GM18867 (cell line): ENCODE measurements at regions not wholly inside any gene's neighbourhood (a gene's known extent, or its start where the extent isn't known, plus 50 kb on each side); places are given as distances from the start of the nearest gene placed in this dataset.

Experiments
- ATAC-seq: cut with Tn5 transposase; IDR thresholded peaks from one replicate; pipeline ENCODE4 v1.9.1; 2021; ENCODE audit warnings: mild to moderate bottlenecking, moderate library complexity; ENCODE audit not compliant: unreplicated experiment

- ATAC-seq: no peak
These were observed 232.0 kb upstream of the PCDH15 start for GRCh38 chr10:55033061-55033460.

- ATAC-seq: no peak
These were observed 223.7 kb upstream of the PCDH15 start for GRCh38 chr10:55024713-55025112.

DNA sequence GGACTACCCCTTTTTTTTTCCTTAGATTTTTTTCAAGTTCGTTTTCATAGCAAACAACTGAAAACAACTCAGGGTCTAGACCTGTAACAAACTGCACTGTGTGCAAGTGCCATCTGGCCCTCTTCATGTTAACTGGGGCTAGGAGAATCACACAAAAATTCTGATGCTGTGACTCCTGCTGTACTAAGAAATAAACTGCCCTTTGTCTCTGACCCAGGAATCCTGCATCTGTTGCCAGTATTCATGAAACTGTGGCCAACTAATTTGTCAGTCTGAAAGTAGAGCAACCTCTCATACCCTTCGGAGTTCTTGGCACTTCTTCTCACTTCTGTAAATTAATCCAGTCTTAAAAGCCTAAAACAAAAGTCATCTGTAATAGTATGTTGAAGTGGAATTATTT lies 218.4 kb upstream of the PCDH15 start:
- no peak for ATAC-seq

GRCh38 chr10:55013318-55013717 lies 212.3 kb upstream of the PCDH15 start:
- no peak for ATAC-seq

- ATAC-seq: no peak
These were observed 201.4 kb upstream of the PCDH15 start for GRCh38 chr10:55002420-55002819.

- ATAC-seq: no peak
These were observed 200.4 kb upstream of the PCDH15 start for GRCh38 chr10:55001422-55001821.

DNA sequence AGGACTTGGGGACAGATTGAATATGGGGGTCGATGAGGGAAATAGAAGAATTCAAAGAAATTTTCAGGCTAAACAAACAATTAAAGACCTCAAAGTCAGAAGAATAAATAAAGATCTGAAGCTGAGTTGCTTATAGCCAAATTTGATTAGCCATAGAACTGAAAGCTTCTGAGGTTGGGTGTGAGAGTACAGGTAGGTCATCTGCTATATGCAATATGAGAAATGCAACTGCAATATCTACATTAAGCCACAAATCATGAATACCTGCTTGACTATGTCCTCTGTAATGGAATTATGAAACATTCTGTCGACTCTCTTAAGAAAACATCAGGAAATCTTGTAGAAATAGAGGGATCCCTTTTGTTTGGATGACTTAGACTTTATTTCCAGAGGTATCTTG lies 192.1 kb upstream of the PCDH15 start:
- ATAC-seq: no peak

GRCh38 chr10:54985732-54986131 lies 184.7 kb upstream of the PCDH15 start:
- peak; percentile 59 for ATAC-seq

DNA sequence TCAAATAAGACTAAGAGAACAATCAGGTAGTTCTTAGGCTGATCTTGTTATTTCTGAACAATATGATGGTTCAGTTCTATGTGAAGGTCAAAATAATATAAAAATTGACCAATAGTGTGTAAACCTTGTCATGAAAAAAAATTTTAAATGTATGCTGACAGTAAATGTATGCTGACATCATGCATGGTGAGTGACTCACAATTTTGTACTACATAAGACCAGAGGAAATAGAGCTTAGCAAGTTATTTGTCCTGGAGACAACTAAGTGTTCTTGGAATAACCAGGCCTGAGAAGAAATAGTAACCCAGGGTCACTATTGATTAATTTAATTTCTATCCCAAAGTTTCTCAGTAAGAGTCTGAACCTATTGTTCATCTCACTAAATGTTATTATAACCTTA lies 182.2 kb upstream of the PCDH15 start:
- no peak for ATAC-seq

DNA sequence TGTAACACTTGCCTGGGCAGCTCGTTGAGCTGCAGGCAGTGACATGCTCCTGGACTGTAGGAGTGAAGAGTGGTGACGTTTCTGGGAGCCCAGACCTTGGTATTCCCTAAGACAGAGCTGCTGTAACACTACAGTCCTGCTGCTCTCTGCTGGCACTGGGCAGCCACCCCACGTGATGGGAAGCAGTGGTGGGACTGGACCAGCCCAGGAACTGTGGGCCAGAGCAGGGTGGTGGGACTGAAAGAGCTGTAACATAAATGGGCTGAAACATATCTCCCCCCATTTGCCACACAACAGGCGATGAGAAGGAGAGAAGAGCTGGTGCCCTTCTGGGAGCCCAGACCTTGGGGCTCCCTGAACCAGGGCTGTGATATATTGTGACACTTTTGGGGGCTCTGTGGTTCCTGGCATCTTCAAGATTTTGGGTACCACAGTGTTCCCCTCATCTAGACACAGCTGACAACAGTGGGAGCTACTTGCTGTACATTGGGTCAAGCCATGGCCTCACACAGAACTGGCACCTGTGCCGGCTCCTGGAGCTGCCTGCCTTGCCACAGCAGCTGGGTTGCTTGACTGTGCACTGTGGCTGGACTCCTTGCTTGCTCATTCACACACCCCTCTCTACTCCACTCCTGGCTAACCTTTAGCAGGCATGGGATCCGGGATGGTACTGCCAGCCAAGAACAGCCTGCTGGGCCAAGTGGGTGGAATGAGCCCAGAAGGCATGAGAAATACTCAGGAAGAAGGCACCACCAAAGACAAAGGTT lies 161.3 kb upstream of the PCDH15 start:
- no peak for ATAC-seq

DNA sequence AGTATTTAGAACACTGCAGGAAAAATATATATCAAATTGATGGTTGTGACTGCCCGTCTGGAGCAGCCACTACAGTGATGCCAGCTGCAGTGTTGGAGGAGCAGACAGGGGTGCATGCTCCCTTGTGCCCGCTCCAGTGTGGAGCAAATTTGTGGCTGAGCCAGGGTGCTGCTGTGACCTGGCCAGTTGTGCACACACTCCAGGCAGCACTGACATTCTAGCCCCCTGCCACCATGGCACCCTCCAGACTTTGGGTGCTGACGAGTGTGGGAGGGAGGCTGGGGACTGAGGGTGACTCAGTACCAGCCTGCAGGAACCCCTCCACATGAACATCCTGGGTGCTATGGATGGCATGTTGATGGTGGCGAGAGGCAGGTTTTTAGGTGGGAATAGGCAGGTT lies 160.0 kb upstream of the PCDH15 start:
- no peak for ATAC-seq

- ATAC-seq: no peak
These were observed 157.8 kb upstream of the PCDH15 start for GRCh38 chr10:54958844-54959243.

DNA sequence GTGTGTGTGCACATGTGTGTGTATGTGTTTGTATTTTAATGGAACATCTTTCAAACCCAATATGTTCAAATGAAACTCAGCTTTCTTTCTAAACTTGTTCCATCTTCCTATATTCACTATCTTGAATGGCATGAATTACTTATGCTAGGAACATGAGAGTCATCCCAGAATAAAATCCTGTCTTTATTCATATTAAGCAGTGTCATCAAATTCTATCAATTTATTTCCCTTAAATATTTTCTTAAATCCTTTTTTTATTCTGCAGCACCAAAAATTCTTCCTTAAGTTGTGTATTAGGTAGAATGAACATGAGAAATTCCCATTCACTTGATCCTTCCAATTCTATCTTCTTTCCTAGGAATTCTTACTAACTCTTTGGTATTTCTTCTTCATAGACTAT lies 146.6 kb upstream of the PCDH15 start:
- no peak for ATAC-seq

DNA sequence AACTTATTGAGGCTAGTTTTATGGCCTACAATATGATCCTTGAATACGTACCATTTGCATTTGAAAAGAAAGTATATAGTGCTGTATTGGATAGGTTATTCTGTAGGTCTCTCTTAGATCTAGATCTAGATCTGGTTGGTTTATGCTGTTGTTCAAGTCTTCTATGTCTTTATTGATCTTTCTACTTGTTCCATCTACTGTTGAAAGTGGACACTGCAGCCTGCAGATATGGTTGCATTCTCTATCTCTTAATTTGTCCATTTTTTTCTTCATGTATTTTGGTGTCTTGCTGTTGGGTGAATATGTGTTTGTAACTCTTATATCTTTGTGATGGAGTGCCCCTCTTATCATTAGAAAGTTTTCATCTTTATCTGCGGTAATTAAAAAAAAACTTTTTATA lies 139.4 kb upstream of the PCDH15 start:
- peak; percentile 62 for ATAC-seq

GRCh38 chr10:54914049-54914448 lies 113.0 kb upstream of the PCDH15 start:
- ATAC-seq: no peak

DNA sequence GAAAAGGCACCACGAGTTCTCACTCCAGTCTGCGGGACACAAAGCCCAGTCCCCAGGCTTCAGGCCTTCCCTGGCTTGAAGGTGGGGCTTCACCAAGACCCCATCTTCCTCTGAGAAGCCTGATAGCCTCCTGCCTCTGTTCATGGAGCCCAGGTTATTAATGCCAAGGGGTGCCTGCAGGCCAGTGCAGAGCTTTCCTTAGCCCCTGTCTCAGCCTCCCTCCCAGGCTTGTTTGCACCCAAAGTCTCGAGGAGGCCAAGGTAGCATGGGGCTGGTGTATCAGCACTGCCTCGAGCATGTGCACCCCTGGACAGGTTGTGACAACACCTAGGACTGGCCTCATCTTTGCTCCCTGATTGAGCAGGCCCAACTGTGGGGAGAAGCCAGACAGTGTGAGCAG lies 108.1 kb upstream of the PCDH15 start:
- ATAC-seq: no peak

GRCh38 chr10:54908019-54908418 lies 107.0 kb upstream of the PCDH15 start:
- ATAC-seq: no peak

DNA sequence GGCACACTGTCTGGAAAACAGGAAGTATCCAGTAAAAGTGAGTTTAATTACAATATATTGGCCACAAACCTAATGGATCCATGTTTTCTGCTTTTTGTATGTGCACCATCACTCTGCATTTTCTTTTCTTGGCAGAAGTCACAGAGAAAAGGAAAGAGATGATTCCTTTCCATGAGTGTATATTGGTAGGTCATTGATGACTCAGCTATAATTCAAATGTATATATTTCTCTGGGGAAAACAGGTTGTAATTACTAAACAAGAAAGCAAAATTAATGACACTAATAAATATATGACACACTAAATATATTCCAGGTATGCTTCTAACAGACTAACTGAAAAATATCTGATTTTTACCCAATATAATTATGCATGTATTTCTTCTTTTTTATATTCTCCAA lies 105.9 kb upstream of the PCDH15 start:
- no peak for ATAC-seq

DNA sequence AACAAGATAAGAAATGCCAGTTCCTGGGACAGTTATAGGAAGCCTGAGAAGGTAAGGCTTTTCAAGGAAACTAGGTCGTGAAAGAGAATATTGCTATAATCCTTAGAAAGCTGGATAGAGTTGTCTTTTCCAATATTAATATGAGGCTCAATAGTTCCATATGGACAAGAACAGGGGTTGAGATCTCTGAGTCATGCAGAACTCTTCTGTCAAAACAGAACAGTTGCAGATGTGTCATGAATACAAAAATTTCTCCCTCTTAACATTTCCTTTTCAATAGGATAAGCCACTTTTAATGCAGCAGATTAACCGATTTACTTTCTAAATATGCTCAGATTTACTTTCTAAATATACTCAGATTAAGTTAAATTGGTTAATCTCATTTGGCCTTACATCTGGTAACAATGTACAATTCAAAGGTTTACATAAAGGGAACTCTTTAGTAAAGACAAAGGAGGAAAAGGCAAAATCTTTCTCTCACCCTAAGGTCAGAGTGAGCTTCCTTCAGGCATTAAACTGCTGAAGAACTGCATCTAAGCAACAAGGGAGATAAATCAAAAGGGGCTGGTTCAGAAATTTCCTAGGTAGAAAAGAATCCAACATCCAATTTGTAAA lies 104.7 kb upstream of the PCDH15 start:
- ATAC-seq: no peak

- peak; percentile 51 for ATAC-seq
These were observed 103.8 kb upstream of the PCDH15 start for GRCh38 chr10:54904833-54905232.

- ATAC-seq: no peak
These were observed 102.7 kb upstream of the PCDH15 start for GRCh38 chr10:54903745-54904144.

- ATAC-seq: peak; percentile 97
These were observed 99.6 kb upstream of the PCDH15 start for GRCh38 chr10:54900584-54900983.

DNA sequence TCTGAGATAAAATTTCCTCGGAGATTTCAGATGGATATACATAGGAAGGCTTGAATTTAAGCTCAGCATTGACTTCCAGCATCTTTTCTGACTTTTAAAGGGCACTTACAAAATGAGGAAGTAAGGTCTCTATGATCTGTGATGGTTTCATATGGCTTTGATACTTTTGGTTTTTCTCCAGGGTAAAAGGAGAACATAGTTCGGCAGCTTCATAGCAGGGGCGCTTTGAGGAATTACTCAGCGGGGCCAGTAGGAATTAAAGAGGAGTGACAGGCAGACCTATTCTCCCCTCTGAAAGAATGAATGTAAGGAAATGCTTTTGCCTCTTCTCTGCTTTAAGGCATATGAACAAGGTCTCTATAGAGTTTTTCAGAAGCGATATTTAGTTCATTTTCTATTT lies 80.0 kb upstream of the PCDH15 start:
- ATAC-seq: peak; percentile 60
